Right lobe of liver (tissue), 6 donors: ENCODE measurements at regions not wholly inside any gene's neighbourhood (a gene's known extent, or its start where the extent isn't known, plus 50 kb on each side); places are given as distances from the start of the nearest gene placed in this dataset.

Experiments used
- ATAC-seq, 4 donors: fragments of 200-7000 bp; cut with Tn5 transposase; one replicate each; pipeline ENCODE4 v1.9.1; 2020; ENCODE audit warnings: mild to moderate bottlenecking in 4 of 4, moderate library complexity in 4 of 4
- DNase-seq, 3 donors: peaks; one replicate each; pipeline ENCODE4 v3.0.0-alpha.2; 2020
- H3K27ac ChIP-seq, 3 donors: fragments of 200-600 bp; one replicate each; pipeline ENCODE4 v1.8.0; 2022
- H3K27me3 ChIP-seq, 2 donors: fragments of 200-600 bp; one replicate each; pipeline ENCODE4 v1.8.0; 2022
- H3K36me3 ChIP-seq, 4 donors: fragments of 200-600 bp; sonication (generic) in 1 of 4; one replicate each; pipeline versions ENCODE4 v1.5.1 to v1.8.0; 2017 to 2022; ENCODE audit warnings: control low read depth in 1 of 4
- H3K4me1 ChIP-seq, 4 donors: fragments of 200-600 bp; sonication (generic) in 1 of 4; one replicate each; pipeline versions ENCODE4 v1.5.1 to v1.8.0; 2017 to 2022; ENCODE audit warnings: control low read depth in 1 of 4
- H3K4me3 ChIP-seq, 3 donors: fragments of 200-600 bp; one replicate each; pipeline ENCODE4 v1.8.0; 2022
- H3K9me3 ChIP-seq, 4 donors: fragments of 200-600 bp; sonication (generic) in 1 of 4; one replicate each; pipeline versions ENCODE4 v1.5.1 to v1.8.0; 2017 to 2022; ENCODE audit warnings: control low read depth in 1 of 4
- POLR2A ChIP-seq: fragments of 450-650 bp; IDR thresholded peaks from one replicate; pipeline ENCODE4 v1.6.1; 2017; ENCODE audit warnings: antibody characterized with exemption, mild to moderate bottlenecking
- WGBS: methylation state at CpG from one replicate; pipeline ENCODE4 v1.1.6; 2018; ENCODE audit warnings: low coverage, low lambda C conversion rate; ENCODE audit not compliant: insufficient coverage; ENCODE audit errors: missing lambda C conversion rate; 5-methylcytosine and 5-hydroxymethylcytosine counted together
- intact Hi-C, 2 donors: fragments of 100-400 bp; cut with DNase I; formaldehyde crosslinking; loops; one replicate each; pipeline versions ENCODE4 v1.11.2 to v1.14.1; 2022
- TF ChIP-seq, protein P1 (sequence below), 4 donors: fragments of 200-600 bp in 3 of 4; fragments of 450-650 bp in 1 of 4; IDR thresholded peaks; one replicate each; pipeline versions ENCODE4 v1.5.1 to v1.8.0; 2016 to 2022; ENCODE audit warnings: antibody characterized with exemption in 4 of 4, mild to moderate bottlenecking in 2 of 4
- donor health status: DM: no; HTN: yes; CAD: no.
- donor health status: DM: no; HTN: no; CAD: no.
- donor health status: DM: no; HTN: no; CAD: no.
- donor health status: DM: no; HTN: yes; CAD: no.
- donor health status: DM: no; HTN: yes; CAD: no.

DNA sequence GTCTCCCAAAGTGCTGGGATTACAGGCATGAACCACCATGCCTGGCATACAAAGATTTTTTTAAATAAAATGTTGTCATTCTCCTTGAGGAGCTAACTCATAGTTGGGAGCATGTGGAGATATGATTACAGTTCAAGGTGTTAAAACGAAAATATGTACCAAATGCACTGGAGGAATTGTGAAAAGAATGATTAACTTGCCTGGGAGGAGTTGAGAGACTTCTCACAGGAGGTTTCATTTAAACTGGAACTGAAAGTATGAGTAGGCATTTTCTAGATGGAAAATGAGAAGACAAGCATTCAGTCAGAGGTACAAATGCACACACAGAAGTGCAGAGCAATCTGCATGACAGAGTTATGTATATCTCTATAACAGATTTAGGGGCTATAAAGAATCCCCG is 126.6 kb upstream of the PDE1A start:
- H3K4me1 ChIP-seq, result no peaks in the 10 kb centered on the region
- no peaks in the 10 kb centered on the region for H3K36me3 ChIP-seq
- 45% methylated on average over 2 of the region's 2 CpGs for WGBS
- H3K9me3 ChIP-seq, result no peaks in the 10 kb centered on the region
- TF ChIP-seq, protein P1, sequence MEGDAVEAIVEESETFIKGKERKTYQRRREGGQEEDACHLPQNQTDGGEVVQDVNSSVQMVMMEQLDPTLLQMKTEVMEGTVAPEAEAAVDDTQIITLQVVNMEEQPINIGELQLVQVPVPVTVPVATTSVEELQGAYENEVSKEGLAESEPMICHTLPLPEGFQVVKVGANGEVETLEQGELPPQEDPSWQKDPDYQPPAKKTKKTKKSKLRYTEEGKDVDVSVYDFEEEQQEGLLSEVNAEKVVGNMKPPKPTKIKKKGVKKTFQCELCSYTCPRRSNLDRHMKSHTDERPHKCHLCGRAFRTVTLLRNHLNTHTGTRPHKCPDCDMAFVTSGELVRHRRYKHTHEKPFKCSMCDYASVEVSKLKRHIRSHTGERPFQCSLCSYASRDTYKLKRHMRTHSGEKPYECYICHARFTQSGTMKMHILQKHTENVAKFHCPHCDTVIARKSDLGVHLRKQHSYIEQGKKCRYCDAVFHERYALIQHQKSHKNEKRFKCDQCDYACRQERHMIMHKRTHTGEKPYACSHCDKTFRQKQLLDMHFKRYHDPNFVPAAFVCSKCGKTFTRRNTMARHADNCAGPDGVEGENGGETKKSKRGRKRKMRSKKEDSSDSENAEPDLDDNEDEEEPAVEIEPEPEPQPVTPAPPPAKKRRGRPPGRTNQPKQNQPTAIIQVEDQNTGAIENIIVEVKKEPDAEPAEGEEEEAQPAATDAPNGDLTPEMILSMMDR (IDR thresholded peaks at IDR 0.05), result no peak
- H3K27ac ChIP-seq, result no peak overlapping the region
- intact Hi-C loops, result no loop called here
- DNase-seq, result no peak
- no peaks in the 10 kb centered on the region for H3K27me3 ChIP-seq
- ATAC-seq, result peak in 2 of 4 donors; percentile 34 to 39
- no peak overlapping the region for H3K4me3 ChIP-seq

DNA sequence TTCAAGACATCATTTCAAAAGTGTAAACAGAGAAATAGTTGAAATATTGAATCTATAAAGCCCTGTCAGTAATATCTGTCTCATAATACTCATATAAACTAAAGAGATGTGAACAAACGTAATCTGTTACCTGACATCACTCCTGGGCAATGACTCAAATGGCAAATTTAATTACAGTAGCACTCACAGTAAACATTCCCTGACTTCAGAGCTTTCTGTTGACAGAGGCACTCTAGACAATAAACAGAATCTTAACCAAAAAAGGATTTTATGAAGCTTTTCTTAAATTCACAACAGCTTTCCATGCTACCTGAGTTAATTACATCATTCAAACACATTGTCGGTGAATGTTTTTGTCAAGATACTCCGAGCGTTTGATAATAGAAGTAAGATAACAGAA is 128.1 kb upstream of the PDE1A start:
- TF ChIP-seq, protein P1 (IDR thresholded peaks at IDR 0.05), result no peak
- TF ChIP-seq POLR2A, result no peak

DNA sequence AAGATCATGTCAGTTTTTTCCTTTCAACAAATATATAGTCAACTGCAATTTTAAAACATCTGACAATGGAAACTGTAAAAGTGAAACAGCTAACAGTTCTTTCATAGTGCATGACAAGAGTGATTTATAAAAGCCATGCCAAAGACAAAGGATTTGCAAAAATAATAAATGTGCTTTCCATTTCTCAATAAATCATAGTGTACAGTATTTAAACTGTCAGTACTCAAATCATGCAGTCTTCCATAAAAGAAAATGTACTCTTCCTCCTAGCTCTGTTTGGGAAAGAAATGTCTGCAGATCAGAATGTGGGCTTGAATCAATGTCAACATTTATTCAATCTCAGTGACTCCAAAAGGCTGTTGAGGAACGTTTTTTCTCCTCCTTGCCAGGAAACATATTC is 131.7 kb upstream of the PDE1A start:
- intact Hi-C loops, result no loop called here
- TF ChIP-seq POLR2A, result no peak
- TF ChIP-seq, protein P1 (IDR thresholded peaks at IDR 0.05), result no peak
- DNase-seq, result no peak
- Histone ChIP-seq H3K27ac (no peak overlapping the region), H3K4me1 (no peaks in the 10 kb centered on the region), H3K9me3 (no peaks in the 10 kb centered on the region), H3K36me3 (no peaks in the 10 kb centered on the region), H3K4me3 (no peak overlapping the region), H3K27me3 (no peaks in the 10 kb centered on the region)
- ATAC-seq, result no peak
- WGBS, result 0% methylated on average over 1 of the region's 1 CpG

More for the DNA sequence above, 128.1 kb upstream of the PDE1A start:
- ATAC-seq, result no peak
- DNase-seq, result no peak
- intact Hi-C loops, result no loop called here
- H3K27ac ChIP-seq, result no peak overlapping the region
- no peak overlapping the region for H3K4me3 ChIP-seq
- WGBS, result 63% methylated on average over 4 of the region's 4 CpGs
- no peaks in the 10 kb centered on the region for H3K4me1 ChIP-seq
- no peaks in the 10 kb centered on the region for H3K36me3 ChIP-seq
- H3K27me3 ChIP-seq, result no peaks in the 10 kb centered on the region
- no peaks in the 10 kb centered on the region for H3K9me3 ChIP-seq

DNA sequence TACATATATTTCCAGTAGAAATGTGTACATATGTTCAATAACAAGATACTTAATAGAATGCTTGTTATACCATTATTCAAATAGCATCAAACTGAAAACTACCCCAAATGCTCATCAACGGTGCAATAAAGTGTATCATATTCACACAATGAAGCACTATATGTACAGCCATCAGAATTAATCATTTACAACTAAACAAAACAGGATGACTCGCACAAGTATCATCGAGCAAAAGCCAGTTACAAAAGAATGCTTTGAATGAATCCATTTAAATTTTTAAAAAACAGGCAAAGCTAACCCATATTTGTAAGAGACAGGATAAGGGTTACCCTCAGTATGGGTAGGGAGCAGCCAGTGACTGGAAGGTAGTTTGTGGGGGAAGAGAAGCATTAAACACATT is 132.8 kb upstream of the PDE1A start:
- TF ChIP-seq, protein P1 (IDR thresholded peaks at IDR 0.05), result no peak
- no peak for TF ChIP-seq POLR2A
- no peaks in the 10 kb centered on the region for H3K4me1 ChIP-seq
- DNase-seq (no peak), ATAC-seq (no peak)
- intact Hi-C loops, result no loop called here
- no peaks in the 10 kb centered on the region for H3K9me3 ChIP-seq
- no peaks in the 10 kb centered on the region for H3K27me3 ChIP-seq
- no peak overlapping the region for H3K4me3 ChIP-seq
- no peak overlapping the region for H3K27ac ChIP-seq
- 60% methylated on average over 3 of the region's 3 CpGs for WGBS
- H3K36me3 ChIP-seq, result no peaks in the 10 kb centered on the region

DNA sequence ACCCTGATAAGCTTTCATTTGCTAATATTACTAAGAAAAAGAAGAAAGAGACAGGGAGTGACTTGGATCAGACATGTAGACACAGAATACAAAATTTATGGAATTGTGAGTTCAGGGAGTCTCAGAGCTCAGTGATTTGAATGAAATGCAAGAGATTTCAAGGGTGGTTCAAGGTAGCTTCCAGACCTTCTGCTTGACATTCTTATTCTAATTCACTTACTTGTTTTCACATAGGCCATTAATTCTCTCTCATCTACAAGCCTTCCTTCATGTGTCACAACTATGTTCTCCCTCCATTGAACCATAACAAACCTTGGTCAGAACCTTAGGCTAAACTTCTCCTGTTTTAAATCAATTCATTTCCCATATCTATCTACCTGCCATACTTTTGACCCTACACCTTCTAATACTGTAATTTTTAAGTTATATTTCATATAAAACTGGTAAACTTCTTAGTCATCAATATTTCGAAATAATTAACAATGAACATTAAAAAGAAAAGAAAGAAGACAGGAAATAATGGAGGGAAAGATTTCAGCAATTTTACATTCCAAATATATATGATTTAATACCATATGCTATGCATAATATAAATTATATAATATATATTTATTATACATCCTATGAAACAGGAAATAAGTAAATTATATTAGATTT is 139.2 kb upstream of the PDE1A start:
- Histone ChIP-seq H3K4me3 (no peak overlapping the region), H3K27ac (no peak overlapping the region), H3K27me3 (no peaks in the 10 kb centered on the region), H3K36me3 (no peaks in the 10 kb centered on the region), H3K4me1 (no peaks in the 10 kb centered on the region), H3K9me3 (no peaks in the 10 kb centered on the region)
- DNase-seq (no peak), ATAC-seq (no peak)
- WGBS, result 35% methylated on average over 1 of the region's 1 CpG
- TF ChIP-seq, protein P1 (IDR thresholded peaks at IDR 0.05), result no peak
- TF ChIP-seq POLR2A, result no peak
- intact Hi-C loops, result no loop called here
